K562 (cell line): ENCODE measurements at regions not wholly inside any gene's neighbourhood (a gene's known extent, or its start where the extent isn't known, plus 50 kb on each side); places are given as distances from the start of the nearest gene placed in this dataset.

ENCODE experiments used
- ATAC-seq: fragments of 200-7000 bp; cut with Tn5 transposase; 3 replicates; pipeline ENCODE4 v1.9.1; 2020; ENCODE audit warnings: moderate library complexity
- BruUV-seq: library from RNA; stranded (reverse); fragments of 400-500 nt; replicated peaks from 2 replicates; lab custom pipeline; 2021; lab: Mats Ljungman, UMichigan
- CTCF ChIA-PET: fragments of 300-600 bp; formaldehyde crosslinking; extraction: SDS; loops from one replicate; lab custom pipeline; 2021; ENCODE audit warnings: low intra/inter-chr PET ratio; lab: Yijun Ruan, JAX
- POLR2A ChIA-PET: fragments of 300-600, 350-650 bp; sonication (Branson Sonifier 250); formaldehyde crosslinking; extraction: SDS; loops from one replicate; lab custom pipeline; 2021; ENCODE audit warnings: antibody characterized with exemption, inconsistent platforms; lab: Yijun Ruan, JAX
- DNase-seq, 4 experiments: peaks; one replicate each; pipeline versions ENCODE4 v3.0.0 to v3.0.0-alpha.2; 2011 to 2018; ENCODE audit warnings: low spot score in 3 of 4, mixed read lengths in 3 of 4; ENCODE audit errors: extremely low read depth in 1 of 4
- FAIRE-seq: peaks from 2 replicates; lab custom pipeline; 2011; peaks lifted over from hg19 to GRCh38; lab: Jason Lieb, UNC
- H2AFZ ChIP-seq: 2 replicates; pipeline ENCODE4 v1.6.0; 2011; ENCODE audit warnings: low read depth, low read length, control low read depth, inconsistent platforms
- H3K27ac ChIP-seq: fragments of 200-600 bp; 3 replicates; pipeline ENCODE4 v1.8.0; 2011; ENCODE audit warnings: low read depth, mild to moderate bottlenecking, control low read depth, inconsistent platforms, low read length, moderate library complexity, mixed read lengths; ENCODE audit errors: extremely low read depth
- H3K27me3 ChIP-seq, 2 experiments: fragments of 300-600 bp in 1 of 2; 2 replicates in 1 of 2; 3 replicates in 1 of 2; pipeline versions ENCODE4 v1.6.0 to v1.8.0; 2011; ENCODE audit warnings: inconsistent platforms in 2 of 2, low read length in 2 of 2, mild to moderate bottlenecking in 1 of 2, mixed read lengths in 1 of 2, moderate library complexity in 1 of 2; ENCODE audit not compliant: control insufficient read depth in 2 of 2, insufficient read depth in 2 of 2
- H3K36me3 ChIP-seq: fragments of 300-600 bp; 3 replicates; pipeline ENCODE4 v1.8.0; 2011; ENCODE audit warnings: mild to moderate bottlenecking, low read length, inconsistent platforms; ENCODE audit not compliant: control insufficient read depth, insufficient read depth
- H3K4me1 ChIP-seq, 2 experiments: fragments of 200-600 bp in 1 of 2; replicated peaks in 1 of 2; 2 replicates in 1 of 2; 3 replicates in 1 of 2; pipeline versions ENCODE4 v1.5.1 to v1.8.0; 2011; ENCODE audit warnings: inconsistent platforms in 2 of 2, low read length in 2 of 2, mild to moderate bottlenecking in 1 of 2, mixed read lengths in 1 of 2, moderate library complexity in 1 of 2; ENCODE audit not compliant: control insufficient read depth in 2 of 2, insufficient read depth in 2 of 2
- H3K4me2 ChIP-seq: 2 replicates; pipeline ENCODE4 v1.6.1; 2011; ENCODE audit warnings: low read length, control low read depth, inconsistent platforms, mixed read lengths; ENCODE audit not compliant: insufficient read depth
- H3K4me3 ChIP-seq: fragments of 200-600 bp; sonication (generic), shearing (Covaris generic); 2 replicates; pipeline ENCODE4 v1.5.1; 2016; ENCODE audit warnings: control low read depth, inconsistent platforms
- H3K79me2 ChIP-seq: fragments of 200-600 bp; 3 replicates; pipeline ENCODE4 v1.8.0; 2011; ENCODE audit warnings: low read length, inconsistent platforms; ENCODE audit not compliant: control insufficient read depth, insufficient read depth
- H3K9ac ChIP-seq, 2 experiments: 2 replicates each; pipeline versions ENCODE4 v1.6.0 to v1.6.1; 2011; ENCODE audit warnings: low read depth in 2 of 2, low read length in 2 of 2, control low read depth in 1 of 2, inconsistent platforms in 1 of 2, mild to moderate bottlenecking in 1 of 2, mixed read lengths in 1 of 2; ENCODE audit not compliant: insufficient read depth in 1 of 2
- H3K9me1 ChIP-seq: one replicate; pipeline ENCODE4 v1.6.0; 2011; ENCODE audit warnings: inconsistent platforms, mild to moderate bottlenecking, low read length, moderate library complexity; ENCODE audit not compliant: control insufficient read depth, insufficient read depth
- H3K9me3 ChIP-seq: replicated peaks from 2 replicates; pipeline ENCODE4 v1.5.1; 2011; ENCODE audit warnings: low read depth, low read length, inconsistent platforms; ENCODE audit not compliant: control insufficient read depth, insufficient read depth
- H4K20me1 ChIP-seq: replicated peaks from 2 replicates; pipeline ENCODE4 v1.6.1; 2011; ENCODE audit warnings: low read length, inconsistent platforms, mixed read lengths; ENCODE audit not compliant: control insufficient read depth, insufficient read depth
- E2F3 ChIP-seq: fragments of 250-450 bp; sonication (Bioruptor Pico); IDR thresholded peaks from 2 replicates; pipeline ENCODE4 v1.4.0; 2020; ENCODE audit warnings: mild to moderate bottlenecking
- HNRNPUL1 ChIP-seq: fragments of 200-400 bp; formaldehyde crosslinking; IDR thresholded peaks from 2 replicates; pipeline ENCODE4 v1.6.1; 2017; ENCODE audit warnings: low read length
- MTF1 ChIP-seq: fragments of 250-450 bp; sonication (Bioruptor Pico); IDR thresholded peaks from 2 replicates; pipeline ENCODE4 v1.9.0; 2021; ENCODE audit warnings: moderate library complexity, mild to moderate bottlenecking, inconsistent platforms, borderline replicate concordance
- NUFIP1 ChIP-seq: fragments of 450-650 bp; IDR thresholded peaks from 2 replicates; pipeline ENCODE4 v1.6.1; 2018; ENCODE audit not compliant: partially characterized antibody
- RFX1 ChIP-seq: fragments of 450-650 bp; IDR thresholded peaks from 2 replicates; pipeline ENCODE4 v1.6.1; 2016; ENCODE audit warnings: mild to moderate bottlenecking, moderate library complexity
- TARDBP ChIP-seq: fragments of 450-650 bp; IDR thresholded peaks from 2 replicates; pipeline ENCODE4 v1.6.1; 2016
- TGIF2 ChIP-seq: sonication (generic); formaldehyde crosslinking; IDR thresholded peaks from 2 replicates; pipeline ENCODE4 v1.8.1; 2022; ENCODE audit warnings: mild to moderate bottlenecking, missing genetic modification reagents, moderate library complexity
- THAP12 ChIP-seq: fragments of 250-450 bp; sonication (Bioruptor Pico); IDR thresholded peaks from 2 replicates; pipeline ENCODE4 v1.9.0; 2021; ENCODE audit warnings: mild to moderate bottlenecking, inconsistent platforms
- U2AF2 ChIP-seq: fragments of 200-400 bp; formaldehyde crosslinking; optimal IDR thresholded peaks from 2 replicates; pipeline ENCODE3; 2017; ENCODE audit warnings: low read depth, mild to moderate bottlenecking, low read length
- ZFPM2 ChIP-seq: fragments of 250-450 bp; sonication (Bioruptor Pico); IDR thresholded peaks from 2 replicates; pipeline ENCODE4 v1.5.1; 2022; ENCODE audit warnings: mild to moderate bottlenecking
- ZNF24 ChIP-seq: fragments of 450-650 bp; IDR thresholded peaks from 2 replicates; pipeline ENCODE4 v1.6.1; 2016
- ZNF311 ChIP-seq: fragments of 250-450 bp; sonication (Bioruptor Pico); IDR thresholded peaks from 2 replicates; pipeline ENCODE4 v1.4.0; 2020; ENCODE audit warnings: mild to moderate bottlenecking, moderate library complexity
- ZNF764 ChIP-seq: fragments of 250-450 bp; sonication (Bioruptor Pico); IDR thresholded peaks from 2 replicates; pipeline ENCODE4 v1.4.0; 2020; ENCODE audit warnings: low read depth, mild to moderate bottlenecking, moderate library complexity
- WGBS: fragments of 100-300 bp; shearing (Covaris generic); methylation state at CpG from one replicate; pipeline ENCODE4 v1.1.6; 2016; ENCODE audit warnings: low coverage, mixed read lengths; ENCODE audit not compliant: insufficient coverage; ENCODE audit errors: missing lambda C conversion rate; 5-methylcytosine and 5-hydroxymethylcytosine counted together
- in situ Hi-C: fragments of 300-500 bp; cut with MboI; formaldehyde crosslinking; loops from 4 replicates; pipeline ENCODE4 v1.15.0; 2018; ENCODE audit warnings: inconsistent platforms, mixed read lengths
- intact Hi-C: fragments of 100-400 bp; cut with micrococcal nuclease; formaldehyde crosslinking; loops from 2 replicates; pipeline ENCODE4 v1.14.2; 2022
- TF ChIP-seq, protein P1 (sequence below): fragments of 450-650 bp; IDR thresholded peaks from 2 replicates; pipeline ENCODE4 v1.6.1; 2016; ENCODE audit warnings: low read depth

- intact Hi-C loops: no loop called here
- no peak for TF ChIP-seq ZNF24
- no peak for TF ChIP-seq ZNF311 (CRISPR knock-in tag)
- TF ChIP-seq RFX1: no peak
- no peak for TF ChIP-seq TARDBP
- no peak for TF ChIP-seq ZFPM2 (CRISPR knock-in tag)
- TF ChIP-seq TGIF2: no peak
- no peak for TF ChIP-seq THAP12
- TF ChIP-seq NUFIP1: no peak
- no peak for TF ChIP-seq U2AF2
- no peak for TF ChIP-seq E2F3
- TF ChIP-seq, protein P1, sequence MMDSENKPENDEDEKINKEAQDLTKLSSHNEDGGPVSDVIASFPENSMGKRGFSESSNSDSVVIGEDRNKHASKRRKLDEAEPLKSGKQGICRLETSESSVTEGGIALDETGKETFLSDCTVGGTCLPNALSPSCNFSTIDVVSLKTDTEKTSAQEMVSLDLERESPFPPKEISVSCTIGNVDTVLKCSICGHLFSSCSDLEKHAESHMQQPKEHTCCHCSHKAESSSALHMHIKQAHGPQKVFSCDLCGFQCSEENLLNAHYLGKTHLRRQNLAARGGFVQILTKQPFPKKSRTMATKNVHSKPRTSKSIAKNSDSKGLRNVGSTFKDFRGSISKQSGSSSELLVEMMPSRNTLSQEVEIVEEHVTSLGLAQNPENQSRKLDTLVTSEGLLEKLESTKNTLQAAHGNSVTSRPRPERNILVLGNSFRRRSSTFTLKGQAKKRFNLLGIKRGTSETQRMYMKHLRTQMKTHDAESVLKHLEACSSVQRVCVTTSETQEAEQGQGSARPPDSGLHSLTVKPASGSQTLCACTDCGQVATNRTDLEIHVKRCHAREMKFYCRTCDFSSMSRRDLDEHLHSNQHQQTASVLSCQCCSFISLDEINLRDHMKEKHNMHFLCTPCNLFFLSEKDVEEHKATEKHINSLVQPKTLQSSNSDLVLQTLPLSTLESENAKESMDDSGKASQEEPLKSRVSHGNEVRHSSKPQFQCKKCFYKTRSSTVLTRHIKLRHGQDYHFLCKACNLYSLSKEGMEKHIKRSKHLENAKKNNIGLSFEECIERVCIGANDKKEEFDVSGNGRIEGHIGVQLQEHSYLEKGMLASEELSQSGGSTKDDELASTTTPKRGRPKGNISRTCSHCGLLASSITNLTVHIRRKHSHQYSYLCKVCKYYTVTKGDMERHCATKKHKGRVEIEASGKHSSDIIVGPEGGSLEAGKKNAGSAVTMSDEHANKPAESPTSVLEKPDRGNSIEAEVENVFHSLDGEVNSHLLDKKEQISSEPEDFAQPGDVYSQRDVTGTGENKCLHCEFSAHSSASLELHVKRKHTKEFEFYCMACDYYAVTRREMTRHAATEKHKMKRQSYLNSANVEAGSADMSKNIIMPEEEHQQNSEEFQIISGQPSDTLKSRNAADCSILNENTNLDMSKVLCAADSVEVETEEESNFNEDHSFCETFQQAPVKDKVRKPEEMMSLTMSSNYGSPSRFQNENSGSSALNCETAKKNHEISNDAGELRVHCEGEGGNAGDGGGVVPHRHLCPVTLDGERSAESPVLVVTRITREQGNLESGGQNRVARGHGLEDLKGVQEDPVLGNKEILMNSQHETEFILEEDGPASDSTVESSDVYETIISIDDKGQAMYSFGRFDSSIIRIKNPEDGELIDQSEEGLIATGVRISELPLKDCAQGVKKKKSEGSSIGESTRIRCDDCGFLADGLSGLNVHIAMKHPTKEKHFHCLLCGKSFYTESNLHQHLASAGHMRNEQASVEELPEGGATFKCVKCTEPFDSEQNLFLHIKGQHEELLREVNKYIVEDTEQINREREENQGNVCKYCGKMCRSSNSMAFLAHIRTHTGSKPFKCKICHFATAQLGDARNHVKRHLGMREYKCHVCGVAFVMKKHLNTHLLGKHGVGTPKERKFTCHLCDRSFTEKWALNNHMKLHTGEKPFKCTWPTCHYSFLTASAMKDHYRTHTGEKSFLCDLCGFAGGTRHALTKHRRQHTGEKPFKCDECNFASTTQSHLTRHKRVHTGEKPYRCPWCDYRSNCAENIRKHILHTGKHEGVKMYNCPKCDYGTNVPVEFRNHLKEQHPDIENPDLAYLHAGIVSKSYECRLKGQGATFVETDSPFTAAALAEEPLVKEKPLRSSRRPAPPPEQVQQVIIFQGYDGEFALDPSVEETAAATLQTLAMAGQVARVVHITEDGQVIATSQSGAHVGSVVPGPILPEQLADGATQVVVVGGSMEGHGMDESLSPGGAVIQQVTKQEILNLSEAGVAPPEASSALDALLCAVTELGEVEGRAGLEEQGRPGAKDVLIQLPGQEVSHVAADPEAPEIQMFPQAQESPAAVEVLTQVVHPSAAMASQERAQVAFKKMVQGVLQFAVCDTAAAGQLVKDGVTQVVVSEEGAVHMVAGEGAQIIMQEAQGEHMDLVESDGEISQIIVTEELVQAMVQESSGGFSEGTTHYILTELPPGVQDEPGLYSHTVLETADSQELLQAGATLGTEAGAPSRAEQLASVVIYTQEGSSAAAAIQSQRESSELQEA: no peak
- TF ChIP-seq HNRNPUL1: no peak
- TF ChIP-seq MTF1: no peak
- TF ChIP-seq ZNF764: no peak
- no TSS peak for BruUV-seq
- no peak overlapping the region for H3K9ac ChIP-seq
- H3K4me3 ChIP-seq: no peak overlapping the region
- no peak overlapping the region for H3K4me2 ChIP-seq
- H4K20me1 ChIP-seq: no peaks in the 10 kb centered on the region
- no peaks in the 10 kb centered on the region for H3K27me3 ChIP-seq
- H3K9me1 ChIP-seq: no peaks in the 10 kb centered on the region
- H3K9me3 ChIP-seq: no peaks in the 10 kb centered on the region
- H3K4me1 ChIP-seq: no peaks in the 10 kb centered on the region
- ChIA-PET CTCF (no interaction called here), POLR2A (no interaction called here)
- H3K36me3 ChIP-seq: no peaks in the 10 kb centered on the region
- WGBS: 2% methylated on average over 2 of the region's 2 CpGs
- H2AFZ ChIP-seq: no peak overlapping the region
- no peak for DNase-seq
- FAIRE-seq: no peak
- H3K79me2 ChIP-seq: no peaks in the 10 kb centered on the region
- no peak overlapping the region for H3K27ac ChIP-seq
- no peak for ATAC-seq
- in situ Hi-C loops: no loop called here
These were observed 266.6 kb downstream of the ZIC1 start for GRCh38 chr3:147675761-147676160.
